Panc1 (cell line): ENCODE measurements at regions not wholly inside any gene's neighbourhood (a gene's known extent, or its start where the extent isn't known, plus 50 kb on each side); places are given as distances from the start of the nearest gene placed in this dataset.

Source experiments
- ATAC-seq: fragments of 200-7000 bp; cut with Tn5 transposase; 2 replicates; pipeline ENCODE4 v1.9.1; 2020; ENCODE audit warnings: mild to moderate bottlenecking, moderate library complexity
- BruUV-seq: library from RNA; stranded (reverse); fragments of 400-500 nt; replicated peaks from 2 replicates; lab custom pipeline; 2021; lab: Mats Ljungman, UMichigan
- CTCF ChIA-PET: fragments of 300-600 bp; sonication (Branson Sonifier 250); formaldehyde crosslinking; loops from one replicate; lab custom pipeline; 2022; ENCODE audit warnings: antibody characterized with exemption; lab: Charles Lee
- POLR2A ChIA-PET: fragments of 300-600 bp; sonication (Branson Sonifier 250); formaldehyde crosslinking; loops from one replicate; lab custom pipeline; 2022; ENCODE audit warnings: antibody characterized with exemption; lab: Charles Lee
- DNase-seq: peaks from one replicate; pipeline ENCODE4 v3.0.0-alpha.2; 2010; ENCODE audit warnings: low read depth, low spot score
- H3K27ac ChIP-seq: 2 replicates; pipeline ENCODE4 v1.5.1; 2011; ENCODE audit warnings: mild to moderate bottlenecking, low read length, inconsistent platforms
- H3K27me3 ChIP-seq: fragments of 200-500 bp; sonication (Bioruptor generic); 2 replicates; pipeline ENCODE4 v1.6.0; 2014; ENCODE audit warnings: low read length, inconsistent platforms; ENCODE audit not compliant: control insufficient read depth, insufficient read depth
- H3K36me3 ChIP-seq: fragments of 200-500 bp; sonication (Bioruptor generic); 2 replicates; pipeline ENCODE4 v1.5.1; 2014; ENCODE audit warnings: inconsistent platforms, mild to moderate bottlenecking, low read length, moderate library complexity; ENCODE audit not compliant: control insufficient read depth, insufficient read depth
- H3K4me1 ChIP-seq: 2 replicates; pipeline ENCODE4 v1.5.1; 2011; ENCODE audit warnings: inconsistent platforms, mild to moderate bottlenecking, low read length, moderate library complexity; ENCODE audit not compliant: control insufficient read depth, insufficient read depth
- H3K4me3 ChIP-seq, 2 experiments: 2 replicates each; pipeline ENCODE4 v1.5.1; 2011 to 2012; ENCODE audit warnings: low read depth in 2 of 2, low read length in 2 of 2, mild to moderate bottlenecking in 2 of 2, inconsistent platforms in 1 of 2, moderate library complexity in 1 of 2
- H3K9me3 ChIP-seq: fragments of 200-500 bp; sonication (Bioruptor generic); 2 replicates; pipeline ENCODE4 v1.5.1; 2014; ENCODE audit warnings: low read depth, mild to moderate bottlenecking, inconsistent platforms, low read length, moderate library complexity; ENCODE audit not compliant: control insufficient read depth, insufficient read depth
- POLR2AphosphoS5 ChIP-seq: IDR thresholded peaks from 2 replicates; pipeline ENCODE4 v1.6.1; 2012; ENCODE audit warnings: mild to moderate bottlenecking, low read depth, low read length, moderate library complexity
- SIN3A ChIP-seq: IDR thresholded peaks from 2 replicates; pipeline ENCODE4 v1.6.1; 2012; ENCODE audit warnings: low read depth, mild to moderate bottlenecking, low read length, moderate library complexity, borderline replicate concordance; ENCODE audit not compliant: insufficient read depth
- TCF7L2 ChIP-seq: IDR thresholded peaks from 2 replicates; pipeline ENCODE4 v1.6.1; 2011; ENCODE audit warnings: mild to moderate bottlenecking, low read depth, low read length, inconsistent platforms
- in situ Hi-C: cut with HindIII; loops from 2 replicates; pipeline ENCODE4 v1.10.0; 2016; ENCODE audit warnings: low sequenced_read_pairs, low pct_unique_long_range_greater_than_20kb
- intact Hi-C: fragments of 100-400 bp; cut with micrococcal nuclease; formaldehyde crosslinking; loops from one replicate; pipeline ENCODE4 v1.10.0; 2022; ENCODE audit not compliant: unreplicated experiment
- TF ChIP-seq, protein P1 (sequence below): fragments of 450-650 bp; IDR thresholded peaks from 2 replicates; pipeline ENCODE4 v1.5.1; 2017; ENCODE audit warnings: mild to moderate bottlenecking
- TF ChIP-seq, protein P2 (sequence below), 2 experiments: IDR thresholded peaks; 2 replicates each; pipeline ENCODE4 v1.6.1; 2011 to 2012; ENCODE audit warnings: low read depth in 2 of 2, control low read depth in 1 of 2, low read length in 1 of 2, mild to moderate bottlenecking in 1 of 2, moderate library complexity in 1 of 2; ENCODE audit not compliant: insufficient read depth in 1 of 2

DNA sequence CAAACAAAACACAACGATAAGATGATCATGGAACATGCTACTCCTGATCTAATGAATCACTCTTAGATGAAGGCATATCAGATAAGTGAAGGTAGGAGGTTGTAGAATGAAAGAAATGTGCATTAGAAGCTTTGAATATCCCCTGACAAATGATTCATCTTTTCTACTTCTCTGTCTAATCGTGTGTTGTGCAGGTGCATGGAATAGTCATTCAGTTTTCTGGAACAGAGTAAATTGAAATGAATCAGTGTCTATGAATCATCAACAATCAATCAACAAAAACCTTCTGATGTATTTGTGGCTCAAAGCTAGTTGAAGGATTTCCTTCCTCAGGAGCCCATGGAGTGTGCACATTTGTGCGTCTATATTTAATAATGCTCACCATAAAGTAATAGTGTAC is 1290.4 kb upstream of the PCDH20 start:
- Histone ChIP-seq H3K27ac (no peak overlapping the region), H3K9me3 (no peaks in the 10 kb centered on the region), H3K27me3 (no peaks in the 10 kb centered on the region), H3K4me1 (no peaks in the 10 kb centered on the region), H3K4me3 (no peak overlapping the region), H3K36me3 (no peaks in the 10 kb centered on the region)
- DNase-seq (no peak), ATAC-seq (no peak)
- ChIA-PET POLR2A (no interaction called here), CTCF (no interaction called here)
- in situ Hi-C loops (no loop called here), intact Hi-C loops (no loop called here)
- TF ChIP-seq TCF7L2, result no peak
- BruUV-seq, result no TSS peak

DNA sequence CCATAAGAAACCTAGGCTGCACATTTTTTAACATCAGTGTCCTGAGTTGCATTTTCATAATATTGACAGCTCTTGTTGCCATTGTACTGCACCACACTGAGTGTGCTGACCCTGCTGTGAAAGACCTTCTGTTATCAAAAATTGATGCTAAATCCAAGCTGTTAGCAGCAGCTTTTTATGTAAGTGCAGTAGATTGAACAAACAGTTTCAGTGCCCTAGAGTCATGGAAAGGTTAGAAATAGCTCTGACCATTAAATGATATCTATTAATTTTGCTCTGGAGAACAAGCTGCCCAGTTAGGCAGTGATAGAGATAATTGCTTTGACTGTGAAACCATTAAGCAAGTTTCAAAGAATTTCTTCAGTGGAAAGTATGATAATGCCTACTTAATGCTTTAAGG is 1289.2 kb upstream of the PCDH20 start:
- CTCF ChIA-PET, result no interaction called here

DNA sequence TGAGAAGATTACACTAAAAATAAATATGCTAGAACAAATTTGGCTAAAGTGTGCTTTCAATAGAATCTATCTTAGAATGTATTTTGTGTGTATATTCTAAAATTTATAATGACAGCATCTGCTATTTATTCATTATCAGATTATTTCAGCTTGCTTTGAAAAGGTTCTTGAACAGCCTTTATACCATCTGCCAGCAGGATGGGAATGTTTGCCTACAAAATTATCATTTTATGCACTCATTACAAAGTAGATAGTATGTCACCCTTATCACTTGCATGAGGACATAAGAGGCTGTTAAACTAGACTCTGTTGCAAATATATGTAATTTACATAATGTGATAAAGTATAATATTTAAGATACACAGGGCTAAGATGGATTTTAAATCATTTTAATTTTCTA is 1286.9 kb upstream of the PCDH20 start:
- CTCF ChIA-PET, result no interaction called here
- no peaks in the 10 kb centered on the region for H3K4me1 ChIP-seq
- BruUV-seq, result no TSS peak
- in situ Hi-C loops (no loop called here), intact Hi-C loops (no loop called here)
- H3K27me3 ChIP-seq, result no peaks in the 10 kb centered on the region
- no peaks in the 10 kb centered on the region; the same call in 1 of the 2 replicates for H3K36me3 ChIP-seq
- TF ChIP-seq, protein P1, sequence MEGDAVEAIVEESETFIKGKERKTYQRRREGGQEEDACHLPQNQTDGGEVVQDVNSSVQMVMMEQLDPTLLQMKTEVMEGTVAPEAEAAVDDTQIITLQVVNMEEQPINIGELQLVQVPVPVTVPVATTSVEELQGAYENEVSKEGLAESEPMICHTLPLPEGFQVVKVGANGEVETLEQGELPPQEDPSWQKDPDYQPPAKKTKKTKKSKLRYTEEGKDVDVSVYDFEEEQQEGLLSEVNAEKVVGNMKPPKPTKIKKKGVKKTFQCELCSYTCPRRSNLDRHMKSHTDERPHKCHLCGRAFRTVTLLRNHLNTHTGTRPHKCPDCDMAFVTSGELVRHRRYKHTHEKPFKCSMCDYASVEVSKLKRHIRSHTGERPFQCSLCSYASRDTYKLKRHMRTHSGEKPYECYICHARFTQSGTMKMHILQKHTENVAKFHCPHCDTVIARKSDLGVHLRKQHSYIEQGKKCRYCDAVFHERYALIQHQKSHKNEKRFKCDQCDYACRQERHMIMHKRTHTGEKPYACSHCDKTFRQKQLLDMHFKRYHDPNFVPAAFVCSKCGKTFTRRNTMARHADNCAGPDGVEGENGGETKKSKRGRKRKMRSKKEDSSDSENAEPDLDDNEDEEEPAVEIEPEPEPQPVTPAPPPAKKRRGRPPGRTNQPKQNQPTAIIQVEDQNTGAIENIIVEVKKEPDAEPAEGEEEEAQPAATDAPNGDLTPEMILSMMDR, result no peak
- TF ChIP-seq POLR2AphosphoS5 (no peak), SIN3A (no peak), TCF7L2 (no peak)
- TF ChIP-seq, protein P2, sequence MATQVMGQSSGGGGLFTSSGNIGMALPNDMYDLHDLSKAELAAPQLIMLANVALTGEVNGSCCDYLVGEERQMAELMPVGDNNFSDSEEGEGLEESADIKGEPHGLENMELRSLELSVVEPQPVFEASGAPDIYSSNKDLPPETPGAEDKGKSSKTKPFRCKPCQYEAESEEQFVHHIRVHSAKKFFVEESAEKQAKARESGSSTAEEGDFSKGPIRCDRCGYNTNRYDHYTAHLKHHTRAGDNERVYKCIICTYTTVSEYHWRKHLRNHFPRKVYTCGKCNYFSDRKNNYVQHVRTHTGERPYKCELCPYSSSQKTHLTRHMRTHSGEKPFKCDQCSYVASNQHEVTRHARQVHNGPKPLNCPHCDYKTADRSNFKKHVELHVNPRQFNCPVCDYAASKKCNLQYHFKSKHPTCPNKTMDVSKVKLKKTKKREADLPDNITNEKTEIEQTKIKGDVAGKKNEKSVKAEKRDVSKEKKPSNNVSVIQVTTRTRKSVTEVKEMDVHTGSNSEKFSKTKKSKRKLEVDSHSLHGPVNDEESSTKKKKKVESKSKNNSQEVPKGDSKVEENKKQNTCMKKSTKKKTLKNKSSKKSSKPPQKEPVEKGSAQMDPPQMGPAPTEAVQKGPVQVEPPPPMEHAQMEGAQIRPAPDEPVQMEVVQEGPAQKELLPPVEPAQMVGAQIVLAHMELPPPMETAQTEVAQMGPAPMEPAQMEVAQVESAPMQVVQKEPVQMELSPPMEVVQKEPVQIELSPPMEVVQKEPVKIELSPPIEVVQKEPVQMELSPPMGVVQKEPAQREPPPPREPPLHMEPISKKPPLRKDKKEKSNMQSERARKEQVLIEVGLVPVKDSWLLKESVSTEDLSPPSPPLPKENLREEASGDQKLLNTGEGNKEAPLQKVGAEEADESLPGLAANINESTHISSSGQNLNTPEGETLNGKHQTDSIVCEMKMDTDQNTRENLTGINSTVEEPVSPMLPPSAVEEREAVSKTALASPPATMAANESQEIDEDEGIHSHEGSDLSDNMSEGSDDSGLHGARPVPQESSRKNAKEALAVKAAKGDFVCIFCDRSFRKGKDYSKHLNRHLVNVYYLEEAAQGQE (IDR thresholded peaks at IDR 0.05; ENCODE audit: insufficient read depth in 1 of 2, low read depth in 2 of 2, low read length in 1 of 2), result no peak
- no peak overlapping the region for H3K27ac ChIP-seq
- no peak overlapping the region for H3K4me3 ChIP-seq
- no peaks in the 10 kb centered on the region for H3K9me3 ChIP-seq
- POLR2A ChIA-PET, result no interaction called here
- DNase-seq (no peak), ATAC-seq (no peak)

More for the DNA sequence above, 1289.2 kb upstream of the PCDH20 start:
- no peak for ATAC-seq
- no peak overlapping the region for H3K27ac ChIP-seq
- H3K4me1 ChIP-seq, result no peaks in the 10 kb centered on the region
- no peak for TF ChIP-seq TCF7L2
- no peak for TF ChIP-seq POLR2AphosphoS5
- no peak for TF ChIP-seq SIN3A
- TF ChIP-seq, protein P2 (IDR thresholded peaks at IDR 0.05; ENCODE audit: insufficient read depth in 1 of 2, low read depth in 2 of 2, low read length in 1 of 2), result no peak
- TF ChIP-seq, protein P1, result no peak
- H3K27me3 ChIP-seq, result no peaks in the 10 kb centered on the region
- in situ Hi-C loops, result no loop called here
- H3K9me3 ChIP-seq, result no peaks in the 10 kb centered on the region
- POLR2A ChIA-PET, result no interaction called here
- intact Hi-C loops, result no loop called here
- no peaks in the 10 kb centered on the region for H3K36me3 ChIP-seq
- BruUV-seq, result no TSS peak
- DNase-seq, result no peak
- no peak overlapping the region for H3K4me3 ChIP-seq
